Upper lobe of left lung (tissue), 6 donors: ENCODE measurements at regions not wholly inside any gene's neighbourhood (a gene's known extent, or its start where the extent isn't known, plus 50 kb on each side); places are given as distances from the start of the nearest gene placed in this dataset.

Source experiments
- ATAC-seq, 2 donors: fragments of 200-7000 bp; cut with Tn5 transposase; one replicate each; pipeline ENCODE4 v1.9.1; 2022; ENCODE audit warnings: mild to moderate bottlenecking in 2 of 2, moderate library complexity in 2 of 2; ENCODE audit not compliant: low FRiP score in 2 of 2
- DNase-seq, 2 donors: peaks; one replicate each; pipeline ENCODE4 v3.0.0-alpha.2; 2019 to 2020
- H3K27ac ChIP-seq, 4 donors: fragments of 200-600 bp; sonication (generic); one replicate each; pipeline ENCODE4 v1.5.1; 2016 to 2019
- H3K27me3 ChIP-seq, 4 donors: fragments of 200-600 bp; sonication (generic); one replicate each; pipeline ENCODE4 v1.5.1; 2017 to 2019
- H3K36me3 ChIP-seq, 4 donors: fragments of 200-600 bp; sonication (generic); one replicate each; pipeline ENCODE4 v1.5.1; 2016 to 2019
- H3K4me1 ChIP-seq, 4 donors: fragments of 200-600 bp; sonication (generic); one replicate each; pipeline ENCODE4 v1.5.1; 2018 to 2019
- H3K4me3 ChIP-seq, 4 donors: fragments of 200-600 bp; sonication (generic); one replicate each; pipeline ENCODE4 v1.5.1; 2017 to 2019; ENCODE audit warnings: mild to moderate bottlenecking in 2 of 4, moderate library complexity in 1 of 4
- H3K9me3 ChIP-seq, 4 donors: fragments of 200-600 bp; sonication (generic); one replicate each; pipeline ENCODE4 v1.5.1; 2018 to 2019
- EP300 ChIP-seq, 4 donors: sonication (generic); formaldehyde crosslinking; IDR thresholded peaks; one replicate each; pipeline ENCODE4 v1.5.1; 2017; ENCODE audit warnings: antibody characterized with exemption in 4 of 4, control low read depth in 2 of 4
- POLR2A ChIP-seq, 4 donors: fragments of 450-650 bp; IDR thresholded peaks; one replicate each; pipeline ENCODE4 v1.5.1; 2016 to 2017; ENCODE audit warnings: antibody characterized with exemption in 4 of 4, mild to moderate bottlenecking in 2 of 4
- POLR2AphosphoS5 ChIP-seq, 2 donors: sonication (generic); formaldehyde crosslinking; IDR thresholded peaks; one replicate each; pipeline ENCODE4 v1.5.1; 2017; ENCODE audit warnings: antibody characterized with exemption in 2 of 2
- WGBS, 2 donors: methylation state at CpG; one replicate each; pipeline ENCODE4 v1.1.5; 2017 to 2018; 5-methylcytosine and 5-hydroxymethylcytosine counted together
- TF ChIP-seq, protein P1 (sequence below), 6 experiments: fragments of 450-650 bp in 4 of 6; fragments of 200-600 bp in 2 of 6; sonication (generic) in 2 of 6; IDR thresholded peaks; one replicate each; pipeline ENCODE4 v1.5.1; 2016 to 2019; ENCODE audit warnings: antibody characterized with exemption in 6 of 6
- donor health status: DM: no; HTN: no; CAD: no; lungs with moderate emphysema.
- donor health status: DM: no; HTN: yes; CAD: no; lungs with severe emphysema.

DNA sequence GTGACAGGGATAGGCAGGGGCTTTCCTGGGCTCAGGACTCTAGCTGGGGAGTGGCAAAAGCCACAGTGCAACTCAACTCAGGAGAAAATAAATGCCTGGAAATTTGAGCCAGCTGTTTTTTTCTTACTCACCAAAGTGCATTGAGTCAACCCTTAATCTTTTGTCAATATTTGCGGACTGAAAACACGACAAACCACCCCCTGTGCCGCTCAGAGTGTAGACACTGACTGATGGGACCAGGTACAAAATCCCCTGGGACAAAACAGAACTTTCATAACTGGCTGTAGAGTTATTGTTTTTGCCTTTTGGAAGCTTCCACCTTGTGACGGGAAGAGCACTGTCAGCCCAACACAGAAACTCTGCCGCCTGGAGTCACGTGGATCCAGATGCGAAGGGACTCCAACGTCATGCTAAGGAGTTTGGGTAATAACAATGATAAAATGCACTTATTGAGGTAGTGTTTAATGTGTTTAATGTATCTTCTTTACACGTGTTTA lies 164.6 kb downstream of the PLPP3 start:
- H3K27me3 ChIP-seq, result no peaks in the 10 kb centered on the region
- no peak for TF ChIP-seq POLR2A (IDR thresholded peaks at IDR 0.05)
- no peak for TF ChIP-seq POLR2AphosphoS5 (IDR thresholded peaks at IDR 0.05)
- TF ChIP-seq, protein P1, sequence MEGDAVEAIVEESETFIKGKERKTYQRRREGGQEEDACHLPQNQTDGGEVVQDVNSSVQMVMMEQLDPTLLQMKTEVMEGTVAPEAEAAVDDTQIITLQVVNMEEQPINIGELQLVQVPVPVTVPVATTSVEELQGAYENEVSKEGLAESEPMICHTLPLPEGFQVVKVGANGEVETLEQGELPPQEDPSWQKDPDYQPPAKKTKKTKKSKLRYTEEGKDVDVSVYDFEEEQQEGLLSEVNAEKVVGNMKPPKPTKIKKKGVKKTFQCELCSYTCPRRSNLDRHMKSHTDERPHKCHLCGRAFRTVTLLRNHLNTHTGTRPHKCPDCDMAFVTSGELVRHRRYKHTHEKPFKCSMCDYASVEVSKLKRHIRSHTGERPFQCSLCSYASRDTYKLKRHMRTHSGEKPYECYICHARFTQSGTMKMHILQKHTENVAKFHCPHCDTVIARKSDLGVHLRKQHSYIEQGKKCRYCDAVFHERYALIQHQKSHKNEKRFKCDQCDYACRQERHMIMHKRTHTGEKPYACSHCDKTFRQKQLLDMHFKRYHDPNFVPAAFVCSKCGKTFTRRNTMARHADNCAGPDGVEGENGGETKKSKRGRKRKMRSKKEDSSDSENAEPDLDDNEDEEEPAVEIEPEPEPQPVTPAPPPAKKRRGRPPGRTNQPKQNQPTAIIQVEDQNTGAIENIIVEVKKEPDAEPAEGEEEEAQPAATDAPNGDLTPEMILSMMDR (IDR thresholded peaks at IDR 0.05), result no peak
- no peak for TF ChIP-seq EP300 (IDR thresholded peaks at IDR 0.05)
- ATAC-seq (no peak), DNase-seq (peak in 1 of 2 donors; percentile 38)
- H3K27ac ChIP-seq, result no peak overlapping the region
- 69 to 72% methylated on average over 9 of the region's 9 CpGs for WGBS, 2 donors
- peaks cover 10 to 20% (median 18%) of the 10 kb centered on the region in 4 donors for H3K4me1 ChIP-seq
- H3K36me3 ChIP-seq, result no peaks in the 10 kb centered on the region
- H3K9me3 ChIP-seq, result no peaks in the 10 kb centered on the region
- H3K4me3 ChIP-seq, result no peak overlapping the region

DNA sequence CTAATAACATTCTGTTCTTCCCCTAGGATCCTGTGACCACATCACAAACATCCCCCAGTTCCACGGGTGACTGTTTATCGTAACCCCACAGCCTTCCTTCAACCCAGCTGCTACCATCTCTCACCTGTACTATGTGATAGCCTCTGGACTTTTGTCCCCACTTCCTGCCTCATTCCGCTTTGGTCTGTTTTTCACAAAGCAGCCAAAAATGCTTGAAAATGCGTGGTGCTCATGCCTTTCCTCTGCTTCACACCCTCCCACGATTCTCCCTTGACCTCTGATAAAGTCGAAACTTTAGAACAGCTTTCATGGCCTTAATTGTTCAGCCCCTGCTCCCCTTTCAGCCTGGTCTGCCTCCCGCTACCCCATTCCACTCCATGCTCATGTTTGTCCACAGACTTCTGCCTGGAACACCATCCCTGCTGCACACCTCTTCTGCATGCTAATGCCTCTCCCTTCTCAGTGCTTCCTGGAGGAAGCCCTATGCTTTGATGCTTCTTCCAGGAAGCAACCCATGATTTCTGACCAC lies 165.6 kb downstream of the PLPP3 start:
- Histone ChIP-seq H3K27me3 (no peaks in the 10 kb centered on the region), H3K4me3 (no peak overlapping the region), H3K27ac (no peak overlapping the region), H3K4me1 (peaks cover 10 to 20% (median 16%) of the 10 kb centered on the region in 4 donors), H3K9me3 (no peaks in the 10 kb centered on the region), H3K36me3 (no peaks in the 10 kb centered on the region)
- ATAC-seq, result no peak
- TF ChIP-seq, protein P1 (IDR thresholded peaks at IDR 0.05), result no peak
- TF ChIP-seq POLR2AphosphoS5 (IDR thresholded peaks at IDR 0.05) (no peak), POLR2A (IDR thresholded peaks at IDR 0.05) (no peak), EP300 (IDR thresholded peaks at IDR 0.05) (no peak)
- no peak for DNase-seq
- WGBS, 2 donors, result 72 to 83% methylated on average over 7 of the region's 7 CpGs

DNA sequence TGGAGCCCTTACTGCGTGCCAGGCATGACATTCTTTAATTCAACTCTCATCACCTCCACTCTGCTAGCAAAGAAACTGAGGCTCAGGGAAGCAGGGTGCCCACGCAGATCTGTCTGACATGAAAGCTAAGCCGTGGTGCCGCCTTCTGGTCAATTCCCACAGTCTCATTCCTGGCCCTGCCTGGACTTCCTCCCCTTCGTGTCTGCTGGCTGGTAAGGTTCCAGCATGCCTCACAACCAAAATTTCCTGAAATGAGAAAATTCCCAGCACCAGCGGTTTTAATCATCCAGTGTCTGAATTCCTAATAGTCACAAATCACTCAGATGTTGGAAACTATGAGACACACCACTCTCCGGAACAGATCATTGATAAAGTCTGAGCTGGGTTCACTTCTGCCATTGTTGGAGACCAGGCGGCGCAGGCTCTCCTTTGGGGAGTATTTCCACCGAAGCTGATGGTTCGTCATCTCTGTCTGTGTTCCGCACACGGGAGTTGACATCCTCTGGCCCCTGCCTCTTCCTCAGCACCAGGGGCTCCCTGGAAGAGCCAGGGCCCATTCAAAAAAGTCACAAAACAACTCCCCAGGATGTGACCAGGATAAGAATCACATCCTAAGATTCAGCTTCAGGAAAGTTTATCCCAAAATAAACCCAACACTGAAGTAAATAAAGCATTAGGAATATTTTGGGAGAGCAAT lies 167.7 kb downstream of the PLPP3 start:
- ATAC-seq, result no peak
- TF ChIP-seq POLR2AphosphoS5 (IDR thresholded peaks at IDR 0.05), result no peak
- TF ChIP-seq EP300 (IDR thresholded peaks at IDR 0.05), result no peak
- TF ChIP-seq, protein P1 (IDR thresholded peaks at IDR 0.05), result peak in 2 of 6 experiments; percentile 11 to 12
- TF ChIP-seq POLR2A (IDR thresholded peaks at IDR 0.05), result no peak
- no peaks in the 10 kb centered on the region for H3K9me3 ChIP-seq
- no peaks in the 10 kb centered on the region for H3K27me3 ChIP-seq
- peak overlapping the region in 3 of 4 donors; percentile 46 to 64 (median 59) for H3K27ac ChIP-seq
- H3K4me3 ChIP-seq, result no peak overlapping the region
- WGBS, 2 donors, result 74 to 77% methylated on average over 9 to 13 of the region's 13 CpGs
- H3K4me1 ChIP-seq, result peaks cover 2 to 16% (median 5%) of the 10 kb centered on the region in 4 donors
- no peak for DNase-seq
- H3K36me3 ChIP-seq, result no peaks in the 10 kb centered on the region

DNA sequence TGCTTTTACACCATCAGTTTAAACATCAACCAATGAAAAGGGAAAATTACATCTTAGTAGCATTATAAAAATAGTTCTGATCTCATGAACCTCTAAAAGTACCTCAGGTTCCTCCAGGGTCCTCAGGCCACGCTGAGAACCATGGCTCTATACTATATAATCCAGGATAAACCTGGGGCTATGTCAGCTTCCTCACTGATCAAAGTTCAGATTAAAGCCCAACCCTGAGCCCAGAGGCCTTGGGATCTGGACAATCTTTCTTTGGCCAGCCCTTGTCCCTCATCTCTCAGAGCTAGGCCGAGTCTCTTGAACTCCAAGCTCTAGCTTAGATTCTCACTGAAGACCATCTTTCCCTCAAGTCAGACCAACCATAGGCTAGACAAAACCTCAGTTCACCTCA lies 168.3 kb downstream of the PLPP3 start:
- Histone ChIP-seq H3K36me3 (no peaks in the 10 kb centered on the region), H3K9me3 (no peaks in the 10 kb centered on the region), H3K27ac (peak overlapping the region in 3 of 4 donors; percentile 46 to 64 (median 59)), H3K27me3 (no peaks in the 10 kb centered on the region), H3K4me3 (no peak overlapping the region), H3K4me1 (peaks cover 2 to 16% (median 5%) of the 10 kb centered on the region in 4 donors)
- DNase-seq (no peak), ATAC-seq (no peak)
- WGBS, 2 donors, result 84 to 86% methylated on average over 2 of the region's 2 CpGs
- no peak for TF ChIP-seq POLR2AphosphoS5 (IDR thresholded peaks at IDR 0.05)

DNA sequence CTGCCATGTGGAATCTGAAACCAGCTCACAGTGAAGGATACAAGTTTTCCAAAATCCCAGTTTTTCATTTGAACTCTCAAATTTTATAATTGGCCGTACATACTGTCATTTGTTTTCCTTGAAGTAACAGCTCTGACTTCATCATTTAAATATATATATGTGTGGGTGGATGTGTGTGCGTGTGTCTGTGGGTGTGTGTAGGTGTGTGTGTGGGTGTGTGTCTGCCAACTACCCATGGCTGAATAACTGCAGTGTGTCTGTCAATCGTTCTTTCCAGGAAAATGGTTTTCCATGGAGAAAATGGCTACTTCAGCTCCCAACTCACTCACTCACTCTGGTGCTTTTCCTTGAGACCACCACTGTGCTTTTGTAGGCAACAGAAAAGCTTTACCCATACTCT lies 169.0 kb downstream of the PLPP3 start:
- WGBS, 2 donors, result 93% methylated on average over 3 of the region's 3 CpGs
- no peaks in the 10 kb centered on the region for H3K36me3 ChIP-seq
- no peak overlapping the region for H3K4me3 ChIP-seq
- DNase-seq (no peak), ATAC-seq (no peak)
- no peak for TF ChIP-seq POLR2A (IDR thresholded peaks at IDR 0.05)
- TF ChIP-seq EP300 (IDR thresholded peaks at IDR 0.05), result no peak
- TF ChIP-seq, protein P1 (IDR thresholded peaks at IDR 0.05), result no peak
- TF ChIP-seq POLR2AphosphoS5 (IDR thresholded peaks at IDR 0.05), result no peak
- H3K27me3 ChIP-seq, result no peaks in the 10 kb centered on the region
- no peak overlapping the region for H3K27ac ChIP-seq
- no peaks in the 10 kb centered on the region for H3K9me3 ChIP-seq
- H3K4me1 ChIP-seq, result peaks cover 2 to 16% (median 5%) of the 10 kb centered on the region in 4 donors
